ENCODE measurements at regions not wholly inside any gene's neighbourhood (a gene's known extent, or its start where the extent isn't known, plus 50 kb on each side); places are given as distances from the start of the nearest gene placed in this dataset.

DNA sequence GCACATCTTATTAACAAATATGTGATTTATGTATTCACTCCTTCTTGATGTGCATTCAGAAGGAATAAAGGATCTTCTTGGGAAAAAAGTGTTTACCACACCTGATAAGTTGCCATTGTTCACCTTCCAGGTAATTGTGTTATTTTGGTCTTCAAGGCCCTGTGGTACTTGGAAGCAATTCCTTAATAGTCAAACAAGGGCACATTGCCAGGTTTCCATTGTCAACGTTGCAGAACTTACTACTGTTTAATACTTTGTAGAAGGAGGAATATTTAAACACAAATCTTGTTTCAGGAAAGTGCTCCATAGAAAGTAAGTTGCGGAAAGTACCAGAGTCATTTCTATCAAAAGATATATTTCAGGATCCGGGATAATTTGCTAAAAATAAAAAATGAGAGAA, 129.5 kb upstream of the SGK1 start:
- intact Hi-C loops (cut with micrococcal nuclease) = no loop called here
- POLR2A ChIA-PET = interaction anchor here (0.6 to 1.4 kb wide), 4 partner anchors 11 to 229 kb away, joined by 3 to 5 read pairs (median 4); no protein-coding TSS in a partner anchor

DNA sequence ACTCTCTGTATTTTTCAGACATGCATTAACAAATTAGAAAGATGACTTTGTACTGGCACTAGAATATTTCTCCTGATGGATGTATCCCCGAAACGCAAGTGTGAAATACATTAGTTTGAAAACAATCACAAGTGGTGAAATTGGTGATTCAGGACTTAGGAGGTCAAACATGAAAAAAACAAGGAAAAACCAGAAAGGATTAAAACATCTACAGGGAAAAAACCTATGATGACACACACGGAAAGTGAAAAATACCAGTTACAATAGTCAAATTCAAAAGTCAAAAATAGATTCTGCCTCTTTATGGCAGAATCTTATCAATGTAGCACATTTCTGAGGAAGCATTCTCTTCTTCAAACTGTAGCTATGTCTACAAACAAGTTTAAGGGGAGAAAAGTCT, 129.0 kb upstream of the SGK1 start:
- H3K36me3 Mint-ChIP-seq (ENCODE audit: insufficient read depth, unreplicated experiment) = no peaks in the 10 kb centered on the region

More for the DNA sequence above, 129.5 kb upstream of the SGK1 start:
- no peaks in the 10 kb centered on the region for H3K27me3 Mint-ChIP-seq (ENCODE audit: insufficient read depth, unreplicated experiment)
- BruUV-seq (replicated peaks) = TSS peak; percentile 40
- no peaks in the 10 kb centered on the region for H3K36me3 Mint-ChIP-seq (ENCODE audit: insufficient read depth, unreplicated experiment)
- CTCF ChIA-PET = no interaction called here
- peak; percentile 55 for DNase-seq (ENCODE audit: unreplicated experiment)
- no peak overlapping the region for H3K4me3 Mint-ChIP-seq (ENCODE audit: unreplicated experiment)
- TF ChIP-seq, protein P1, sequence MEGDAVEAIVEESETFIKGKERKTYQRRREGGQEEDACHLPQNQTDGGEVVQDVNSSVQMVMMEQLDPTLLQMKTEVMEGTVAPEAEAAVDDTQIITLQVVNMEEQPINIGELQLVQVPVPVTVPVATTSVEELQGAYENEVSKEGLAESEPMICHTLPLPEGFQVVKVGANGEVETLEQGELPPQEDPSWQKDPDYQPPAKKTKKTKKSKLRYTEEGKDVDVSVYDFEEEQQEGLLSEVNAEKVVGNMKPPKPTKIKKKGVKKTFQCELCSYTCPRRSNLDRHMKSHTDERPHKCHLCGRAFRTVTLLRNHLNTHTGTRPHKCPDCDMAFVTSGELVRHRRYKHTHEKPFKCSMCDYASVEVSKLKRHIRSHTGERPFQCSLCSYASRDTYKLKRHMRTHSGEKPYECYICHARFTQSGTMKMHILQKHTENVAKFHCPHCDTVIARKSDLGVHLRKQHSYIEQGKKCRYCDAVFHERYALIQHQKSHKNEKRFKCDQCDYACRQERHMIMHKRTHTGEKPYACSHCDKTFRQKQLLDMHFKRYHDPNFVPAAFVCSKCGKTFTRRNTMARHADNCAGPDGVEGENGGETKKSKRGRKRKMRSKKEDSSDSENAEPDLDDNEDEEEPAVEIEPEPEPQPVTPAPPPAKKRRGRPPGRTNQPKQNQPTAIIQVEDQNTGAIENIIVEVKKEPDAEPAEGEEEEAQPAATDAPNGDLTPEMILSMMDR (IDR thresholded peaks at IDR 0.05; ENCODE audit: unreplicated experiment) = no peak
- H3K4me1 Mint-ChIP-seq (ENCODE audit: insufficient read depth, unreplicated experiment) = peaks cover 13% of the 10 kb centered on the region
- H3K27ac Mint-ChIP-seq (ENCODE audit: low read depth, unreplicated experiment) = peak overlapping the region; percentile 75
- H3K9me3 Mint-ChIP-seq (ENCODE audit: unreplicated experiment) = no peaks in the 10 kb centered on the region

DNA sequence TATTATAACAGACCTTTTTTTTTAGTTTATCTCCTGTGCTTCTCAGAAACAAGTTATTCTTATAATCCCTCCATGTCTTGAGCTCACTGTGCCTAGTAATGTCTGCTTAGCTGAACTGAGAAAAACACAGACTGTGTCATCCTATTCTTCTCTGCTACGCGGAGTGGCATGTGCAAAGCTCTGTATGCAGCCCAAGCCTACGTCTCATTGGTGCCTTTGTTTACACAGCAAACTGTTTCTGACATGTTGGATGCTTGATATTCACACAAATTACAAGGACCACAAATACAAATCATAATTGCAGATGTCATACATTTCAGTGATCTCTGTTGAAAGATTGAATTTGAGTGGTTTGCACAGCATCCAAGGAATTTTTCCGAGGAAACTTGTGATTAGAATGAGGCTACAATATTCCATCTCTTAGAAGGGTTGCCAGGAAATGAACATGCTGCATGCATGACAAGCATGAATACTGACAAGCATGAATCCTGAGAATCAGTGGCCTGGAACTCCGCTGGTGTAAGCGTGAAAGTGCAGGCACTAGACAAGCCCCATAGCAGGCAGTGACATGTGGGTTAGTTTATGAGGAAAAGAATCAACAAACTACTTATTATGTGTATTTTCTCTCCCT, 128.4 kb upstream of the SGK1 start:
- no TSS peak for BruUV-seq (replicated peaks)
- no peaks in the 10 kb centered on the region for H3K9me3 Mint-ChIP-seq (ENCODE audit: unreplicated experiment)
- no peaks in the 10 kb centered on the region for H3K27me3 Mint-ChIP-seq (ENCODE audit: insufficient read depth, unreplicated experiment)
- POLR2A ChIA-PET = interaction anchor here (0.7 to 0.8 kb wide), 2 partner anchors 9 to 70 kb away, joined by 3 to 4 read pairs; no protein-coding TSS in a partner anchor
- H3K4me3 Mint-ChIP-seq (ENCODE audit: unreplicated experiment) = no peak overlapping the region
- CTCF ChIA-PET = interaction anchor here (0.6 kb wide), 1 partner anchor 50 kb away, joined by 3 read pairs; no protein-coding TSS in a partner anchor
- peaks cover 13% of the 10 kb centered on the region for H3K4me1 Mint-ChIP-seq (ENCODE audit: insufficient read depth, unreplicated experiment)
- TF ChIP-seq, protein P1 (IDR thresholded peaks at IDR 0.05; ENCODE audit: unreplicated experiment) = no peak
- intact Hi-C loops (cut with micrococcal nuclease) = no loop called here
- no peak for DNase-seq (ENCODE audit: unreplicated experiment)
- H3K36me3 Mint-ChIP-seq (ENCODE audit: insufficient read depth, unreplicated experiment) = no peaks in the 10 kb centered on the region
- no peak overlapping the region for H3K27ac Mint-ChIP-seq (ENCODE audit: low read depth, unreplicated experiment)

More for the DNA sequence above, 129.0 kb upstream of the SGK1 start:
- intact Hi-C loops (cut with micrococcal nuclease) = no loop called here
- Mint-ChIP-seq H3K27ac (ENCODE audit: low read depth, unreplicated experiment) (no peak overlapping the region), H3K27me3 (ENCODE audit: insufficient read depth, unreplicated experiment) (no peaks in the 10 kb centered on the region), H3K4me1 (ENCODE audit: insufficient read depth, unreplicated experiment) (peaks cover 13% of the 10 kb centered on the region), H3K4me3 (ENCODE audit: unreplicated experiment) (no peak overlapping the region), H3K9me3 (ENCODE audit: unreplicated experiment) (no peaks in the 10 kb centered on the region)
- ChIA-PET CTCF (no interaction called here), POLR2A (interaction anchor here (0.6 to 1.4 kb wide), 2 partner anchors 11 to 17 kb away, joined by 3 to 5 read pairs; no protein-coding TSS in a partner anchor)
- no peak for DNase-seq (ENCODE audit: unreplicated experiment)
- no TSS peak for BruUV-seq (replicated peaks)
- TF ChIP-seq, protein P1 (IDR thresholded peaks at IDR 0.05; ENCODE audit: unreplicated experiment) = no peak

DNA sequence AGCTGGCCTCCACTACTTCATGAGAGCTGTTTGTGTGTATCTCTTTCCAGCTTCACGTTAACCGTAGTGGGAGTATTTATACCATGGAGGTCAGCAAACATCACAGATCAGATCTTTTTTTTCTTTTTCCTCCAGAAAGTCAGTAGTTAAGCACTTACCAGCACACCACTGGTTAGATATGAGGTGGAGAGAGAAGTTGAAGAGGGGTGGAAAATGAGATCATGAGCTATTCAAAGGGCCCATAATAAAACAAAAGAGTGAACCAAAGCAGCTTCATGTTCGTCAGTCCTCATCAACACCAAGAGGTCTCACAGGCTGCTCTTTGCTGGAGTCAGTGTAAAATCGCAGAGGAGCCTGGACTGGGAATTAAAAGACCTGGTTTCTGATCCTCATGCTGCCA, 125.1 kb upstream of the SGK1 start:
- DNase-seq (ENCODE audit: unreplicated experiment) = no peak
- ChIA-PET CTCF (no interaction called here), POLR2A (interaction anchor here (0.6 kb wide), 1 partner anchor 19 kb away, joined by 3 read pairs; no protein-coding TSS in a partner anchor)
- Mint-ChIP-seq H3K27ac (ENCODE audit: low read depth, unreplicated experiment) (no peak overlapping the region), H3K4me1 (ENCODE audit: insufficient read depth, unreplicated experiment) (peaks cover 8% of the 10 kb centered on the region), H3K4me3 (ENCODE audit: unreplicated experiment) (no peak overlapping the region), H3K9me3 (ENCODE audit: unreplicated experiment) (no peaks in the 10 kb centered on the region), H3K27me3 (ENCODE audit: insufficient read depth, unreplicated experiment) (no peaks in the 10 kb centered on the region), H3K36me3 (ENCODE audit: insufficient read depth, unreplicated experiment) (no peaks in the 10 kb centered on the region)
- intact Hi-C loops (cut with micrococcal nuclease) = no loop called here
- BruUV-seq (replicated peaks) = no TSS peak
- TF ChIP-seq, protein P1 (IDR thresholded peaks at IDR 0.05; ENCODE audit: unreplicated experiment) = no peak

Data from MCF 10A (cell line).